GM12878 (cell line): ENCODE measurements at regions not wholly inside any gene's neighbourhood (a gene's known extent, or its start where the extent isn't known, plus 50 kb on each side); places are given as distances from the start of the nearest gene placed in this dataset.

Experiments used
- ATAC-seq: fragments of 200-7000 bp; cut with Tn5 transposase; 3 replicates; pipeline ENCODE4 v1.9.1; 2020; ENCODE audit warnings: mild to moderate bottlenecking, moderate library complexity
- BruUV-seq: library from RNA; stranded (reverse); fragments of 400-500 nt; replicated peaks from 2 replicates; lab custom pipeline; 2021; lab: Mats Ljungman, UMichigan
- CTCF ChIA-PET: fragments of 300-600 bp; sonication (Branson Sonifier 250); formaldehyde crosslinking; extraction: SDS; loops from one replicate; lab custom pipeline; 2021; ENCODE audit warnings: inconsistent platforms; lab: Yijun Ruan, JAX
- POLR2A ChIA-PET: fragments of 350-600 bp; formaldehyde crosslinking; extraction: SDS; loops from one replicate; lab custom pipeline; 2021; ENCODE audit warnings: inconsistent platforms; lab: Charles Lee
- RAD21 ChIA-PET: fragments of 300-600 bp; sonication (Branson Sonifier 250); formaldehyde crosslinking; loops from one replicate; lab custom pipeline; 2023; ENCODE audit warnings: antibody characterized with exemption; ENCODE audit not compliant: unreplicated experiment; lab: Charles Lee
- SMC1A ChIA-PET: fragments of 300-600 bp; sonication (Branson Sonifier 250); formaldehyde crosslinking; loops from one replicate; lab custom pipeline; 2023; ENCODE audit not compliant: unreplicated experiment, uncharacterized antibody; lab: Charles Lee
- DNase-seq: peaks from one replicate; pipeline ENCODE4 v3.0.0-alpha.2; 2011; ENCODE audit warnings: low read depth, low spot score
- FAIRE-seq: peaks from 3 replicates; lab custom pipeline; 2011; peaks lifted over from hg19 to GRCh38; lab: Jason Lieb, UNC
- H2AFZ ChIP-seq: 2 replicates; pipeline ENCODE4 v1.6.0; 2011; ENCODE audit warnings: low read depth, low read length, control low read depth; ENCODE audit not compliant: control insufficient read depth
- H3K27ac ChIP-seq: 2 replicates; pipeline ENCODE4 v1.5.1; 2011; ENCODE audit warnings: control low read depth; ENCODE audit not compliant: control insufficient read depth, insufficient read depth
- H3K27me3 ChIP-seq, 2 experiments: replicated peaks in 1 of 2; 2 replicates each; pipeline versions ENCODE4 v1.6.0 to v1.6.1; 2011; ENCODE audit warnings: low read length in 1 of 2; ENCODE audit not compliant: control insufficient read depth in 2 of 2, insufficient read depth in 2 of 2
- H3K36me3 ChIP-seq, 2 experiments: 2 replicates each; pipeline ENCODE4 v1.5.1; 2011; ENCODE audit warnings: low read length in 1 of 2; ENCODE audit not compliant: control insufficient read depth in 2 of 2, insufficient read depth in 2 of 2
- H3K4me1 ChIP-seq: 2 replicates; pipeline ENCODE4 v1.6.1; 2011; ENCODE audit warnings: mild to moderate bottlenecking, low read length, moderate library complexity, mixed read lengths; ENCODE audit not compliant: control insufficient read depth, insufficient read depth
- H3K4me2 ChIP-seq: 2 replicates; pipeline ENCODE4 v1.6.0; 2011; ENCODE audit warnings: control low read depth; ENCODE audit not compliant: control insufficient read depth, insufficient read depth
- H3K4me3 ChIP-seq: fragments of 200-600 bp; sonication (generic); 2 replicates; pipeline ENCODE4 v1.5.1; 2016
- H3K79me2 ChIP-seq: 2 replicates; pipeline ENCODE4 v1.6.0; 2011; ENCODE audit warnings: low read length; ENCODE audit not compliant: control insufficient read depth, insufficient read depth
- H3K9ac ChIP-seq: 2 replicates; pipeline ENCODE4 v1.8.0; 2011; ENCODE audit warnings: low read length, control low read depth, mixed read lengths; ENCODE audit not compliant: control insufficient read depth, insufficient read depth
- H3K9me3 ChIP-seq: replicated peaks from 3 replicates; pipeline ENCODE4 v1.5.1; 2011; ENCODE audit warnings: mild to moderate bottlenecking, low read length; ENCODE audit not compliant: control insufficient read depth, insufficient read depth
- H4K20me1 ChIP-seq: 2 replicates; pipeline ENCODE4 v1.6.0; 2011; ENCODE audit not compliant: control insufficient read depth, insufficient read depth
- BHLHE40 ChIP-seq, 2 experiments: fragments of 450-650 bp in 1 of 2; IDR thresholded peaks; 2 replicates each; pipeline ENCODE4 v1.6.1; 2011 to 2017; ENCODE audit warnings: low read depth in 2 of 2, borderline replicate concordance in 1 of 2, improper control_type of control experiment in 1 of 2, low read length in 1 of 2, mild to moderate bottlenecking in 1 of 2
- BRCA1 ChIP-seq: IDR thresholded peaks from 2 replicates; pipeline ENCODE4 v1.6.1; 2011; ENCODE audit warnings: low read depth, low read length, improper control_type of control experiment
- CHD4 ChIP-seq: fragments of 200-600 bp; sonication (generic); IDR thresholded peaks from 2 replicates; pipeline ENCODE4 v1.6.1; 2016; ENCODE audit warnings: mild to moderate bottlenecking
- HDGF ChIP-seq: fragments of 450-650 bp; IDR thresholded peaks from 2 replicates; pipeline ENCODE4 v1.6.1; 2016; ENCODE audit warnings: antibody characterized with exemption
- IKZF2 ChIP-seq, 2 experiments: fragments of 450-650 bp; IDR thresholded peaks; 2 replicates each; pipeline ENCODE4 v1.6.1; 2017; ENCODE audit warnings: mild to moderate bottlenecking in 2 of 2, moderate library complexity in 2 of 2
- KDM1A ChIP-seq: fragments of 200-600 bp; sonication (generic); IDR thresholded peaks from 2 replicates; pipeline ENCODE4 v1.6.1; 2016; ENCODE audit warnings: borderline replicate concordance
- MYB ChIP-seq: fragments of 150-350 bp; IDR thresholded peaks from 2 replicates; pipeline ENCODE4 v1.6.1; 2014; ENCODE audit warnings: mild to moderate bottlenecking, low read depth, low read length, borderline replicate concordance
- NFIC ChIP-seq: IDR thresholded peaks from 2 replicates; pipeline ENCODE4 v1.6.1; 2012; ENCODE audit warnings: low read depth, mild to moderate bottlenecking, inconsistent platforms, low read length, moderate library complexity
- PML ChIP-seq: IDR thresholded peaks from 2 replicates; pipeline ENCODE4 v1.6.1; 2012; ENCODE audit warnings: low read length, inconsistent platforms
- SPI1 ChIP-seq: IDR thresholded peaks from 2 replicates; pipeline ENCODE4 v1.6.1; 2011; ENCODE audit warnings: low read depth, mild to moderate bottlenecking, low read length, moderate library complexity, borderline replicate concordance; ENCODE audit not compliant: insufficient read depth
- SUPT20H ChIP-seq: IDR thresholded peaks from 2 replicates; pipeline ENCODE4 v1.6.1; 2011; ENCODE audit warnings: low read depth, mild to moderate bottlenecking, low read length, moderate library complexity, borderline replicate concordance; ENCODE audit not compliant: control insufficient read depth
- ZBED1 ChIP-seq: IDR thresholded peaks from 2 replicates; pipeline ENCODE4 v1.6.1; 2016; ENCODE audit warnings: borderline replicate concordance
- ZNF384 ChIP-seq: IDR thresholded peaks from 2 replicates; pipeline ENCODE4 v1.6.1; 2012; ENCODE audit warnings: low read depth, mild to moderate bottlenecking, low read length, improper control_type of control experiment, borderline replicate concordance
- WGBS: methylation state at CpG from one replicate; pipeline ENCODE4 v1.1.6; 2016; ENCODE audit warnings: low lambda C conversion rate; ENCODE audit not compliant: insufficient replicate concordance, insufficient coverage; ENCODE audit errors: missing lambda C conversion rate; 5-methylcytosine and 5-hydroxymethylcytosine counted together
- in situ Hi-C: fragments of 300-500 bp; cut with MboI; formaldehyde crosslinking; loops from 9 replicates; pipeline ENCODE4 v1.14.3; 2018; ENCODE audit warnings: mixed read lengths
- intact Hi-C: fragments of 100-400 bp; cut with micrococcal nuclease; formaldehyde crosslinking; loops from one replicate; pipeline ENCODE4 v1.14.2; 2022; ENCODE audit not compliant: unreplicated experiment
- TF ChIP-seq, protein P1 (sequence below): fragments of 450-650 bp; IDR thresholded peaks from 2 replicates; pipeline ENCODE4 v1.6.1; 2017; ENCODE audit warnings: borderline replicate concordance
- TF ChIP-seq, protein P2 (sequence below): IDR thresholded peaks from 2 replicates; pipeline ENCODE4 v1.6.1; 2011; ENCODE audit warnings: mild to moderate bottlenecking, low read depth, low read length, moderate library complexity; ENCODE audit not compliant: insufficient replicate concordance
- TF ChIP-seq, protein P3 (sequence below): IDR thresholded peaks from 2 replicates; pipeline ENCODE4 v1.6.1; 2012; ENCODE audit warnings: mild to moderate bottlenecking, low read depth, low read length
- TF ChIP-seq, protein P4 (sequence below): fragments of 450-650 bp; IDR thresholded peaks from 2 replicates; pipeline ENCODE4 v1.6.1; 2014; ENCODE audit warnings: mild to moderate bottlenecking

DNA sequence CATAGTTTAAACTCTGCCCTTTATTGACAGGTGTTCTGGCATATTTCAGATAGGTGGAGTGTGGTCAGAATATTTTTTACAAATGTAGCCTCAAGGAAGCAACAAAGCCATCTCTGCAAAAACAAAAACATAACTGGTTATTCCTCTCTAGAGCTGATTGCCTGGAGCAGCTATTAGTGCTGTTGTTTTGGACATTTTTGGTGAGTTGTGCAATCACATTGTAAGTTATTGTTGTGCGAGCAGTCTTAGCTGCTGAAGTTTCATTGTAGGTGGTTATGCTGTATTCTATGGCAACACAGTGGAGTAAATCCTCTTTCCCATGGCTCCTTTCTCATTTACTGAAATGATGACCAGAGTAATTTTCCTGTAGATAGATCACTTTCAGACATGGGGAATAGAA lies 1413.0 kb downstream of the PCDH7 start:
- CTCF ChIA-PET, result no interaction called here

More for the DNA sequence above, 1413.0 kb downstream of the PCDH7 start:
- H3K4me3 ChIP-seq, result no peak overlapping the region
- H3K9ac ChIP-seq, result no peak overlapping the region
- POLR2A ChIA-PET, result no interaction called here
- 87% methylated on average over 1 of the region's 1 CpG for WGBS
- FAIRE-seq, result no peak
- TF ChIP-seq ZNF384 (no peak), HDGF (no peak), BRCA1 (no peak), NFIC (no peak), SPI1 (no peak), IKZF2 (IDR thresholded peaks at IDR 0.05) (no peak), CHD4 (no peak), SUPT20H (no peak), PML (no peak), ZBED1 (no peak), BHLHE40 (IDR thresholded peaks at IDR 0.05; ENCODE audit: borderline replicate concordance in 1 of 2, low read depth in 2 of 2, low read length in 1 of 2) (no peak), MYB (no peak), KDM1A (no peak)
- TF ChIP-seq, protein P1, sequence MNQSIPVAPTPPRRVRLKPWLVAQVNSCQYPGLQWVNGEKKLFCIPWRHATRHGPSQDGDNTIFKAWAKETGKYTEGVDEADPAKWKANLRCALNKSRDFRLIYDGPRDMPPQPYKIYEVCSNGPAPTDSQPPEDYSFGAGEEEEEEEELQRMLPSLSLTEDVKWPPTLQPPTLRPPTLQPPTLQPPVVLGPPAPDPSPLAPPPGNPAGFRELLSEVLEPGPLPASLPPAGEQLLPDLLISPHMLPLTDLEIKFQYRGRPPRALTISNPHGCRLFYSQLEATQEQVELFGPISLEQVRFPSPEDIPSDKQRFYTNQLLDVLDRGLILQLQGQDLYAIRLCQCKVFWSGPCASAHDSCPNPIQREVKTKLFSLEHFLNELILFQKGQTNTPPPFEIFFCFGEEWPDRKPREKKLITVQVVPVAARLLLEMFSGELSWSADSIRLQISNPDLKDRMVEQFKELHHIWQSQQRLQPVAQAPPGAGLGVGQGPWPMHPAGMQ, result no peak
- TF ChIP-seq, protein P2, sequence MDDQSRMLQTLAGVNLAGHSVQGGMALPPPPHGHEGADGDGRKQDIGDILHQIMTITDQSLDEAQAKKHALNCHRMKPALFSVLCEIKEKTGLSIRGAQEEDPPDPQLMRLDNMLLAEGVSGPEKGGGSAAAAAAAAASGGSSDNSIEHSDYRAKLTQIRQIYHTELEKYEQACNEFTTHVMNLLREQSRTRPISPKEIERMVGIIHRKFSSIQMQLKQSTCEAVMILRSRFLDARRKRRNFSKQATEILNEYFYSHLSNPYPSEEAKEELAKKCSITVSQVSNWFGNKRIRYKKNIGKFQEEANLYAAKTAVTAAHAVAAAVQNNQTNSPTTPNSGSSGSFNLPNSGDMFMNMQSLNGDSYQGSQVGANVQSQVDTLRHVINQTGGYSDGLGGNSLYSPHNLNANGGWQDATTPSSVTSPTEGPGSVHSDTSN, result no peak
- TF ChIP-seq, protein P3, sequence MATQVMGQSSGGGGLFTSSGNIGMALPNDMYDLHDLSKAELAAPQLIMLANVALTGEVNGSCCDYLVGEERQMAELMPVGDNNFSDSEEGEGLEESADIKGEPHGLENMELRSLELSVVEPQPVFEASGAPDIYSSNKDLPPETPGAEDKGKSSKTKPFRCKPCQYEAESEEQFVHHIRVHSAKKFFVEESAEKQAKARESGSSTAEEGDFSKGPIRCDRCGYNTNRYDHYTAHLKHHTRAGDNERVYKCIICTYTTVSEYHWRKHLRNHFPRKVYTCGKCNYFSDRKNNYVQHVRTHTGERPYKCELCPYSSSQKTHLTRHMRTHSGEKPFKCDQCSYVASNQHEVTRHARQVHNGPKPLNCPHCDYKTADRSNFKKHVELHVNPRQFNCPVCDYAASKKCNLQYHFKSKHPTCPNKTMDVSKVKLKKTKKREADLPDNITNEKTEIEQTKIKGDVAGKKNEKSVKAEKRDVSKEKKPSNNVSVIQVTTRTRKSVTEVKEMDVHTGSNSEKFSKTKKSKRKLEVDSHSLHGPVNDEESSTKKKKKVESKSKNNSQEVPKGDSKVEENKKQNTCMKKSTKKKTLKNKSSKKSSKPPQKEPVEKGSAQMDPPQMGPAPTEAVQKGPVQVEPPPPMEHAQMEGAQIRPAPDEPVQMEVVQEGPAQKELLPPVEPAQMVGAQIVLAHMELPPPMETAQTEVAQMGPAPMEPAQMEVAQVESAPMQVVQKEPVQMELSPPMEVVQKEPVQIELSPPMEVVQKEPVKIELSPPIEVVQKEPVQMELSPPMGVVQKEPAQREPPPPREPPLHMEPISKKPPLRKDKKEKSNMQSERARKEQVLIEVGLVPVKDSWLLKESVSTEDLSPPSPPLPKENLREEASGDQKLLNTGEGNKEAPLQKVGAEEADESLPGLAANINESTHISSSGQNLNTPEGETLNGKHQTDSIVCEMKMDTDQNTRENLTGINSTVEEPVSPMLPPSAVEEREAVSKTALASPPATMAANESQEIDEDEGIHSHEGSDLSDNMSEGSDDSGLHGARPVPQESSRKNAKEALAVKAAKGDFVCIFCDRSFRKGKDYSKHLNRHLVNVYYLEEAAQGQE, result no peak
- TF ChIP-seq, protein P4, sequence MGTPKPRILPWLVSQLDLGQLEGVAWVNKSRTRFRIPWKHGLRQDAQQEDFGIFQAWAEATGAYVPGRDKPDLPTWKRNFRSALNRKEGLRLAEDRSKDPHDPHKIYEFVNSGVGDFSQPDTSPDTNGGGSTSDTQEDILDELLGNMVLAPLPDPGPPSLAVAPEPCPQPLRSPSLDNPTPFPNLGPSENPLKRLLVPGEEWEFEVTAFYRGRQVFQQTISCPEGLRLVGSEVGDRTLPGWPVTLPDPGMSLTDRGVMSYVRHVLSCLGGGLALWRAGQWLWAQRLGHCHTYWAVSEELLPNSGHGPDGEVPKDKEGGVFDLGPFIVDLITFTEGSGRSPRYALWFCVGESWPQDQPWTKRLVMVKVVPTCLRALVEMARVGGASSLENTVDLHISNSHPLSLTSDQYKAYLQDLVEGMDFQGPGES, result no peak
- TF ChIP-seq, all 136 proteins: peak for 0
- ChIA-PET SMC1A (interaction anchor here (1.2 kb wide), 1 partner anchor 14 kb away, joined by 4 read pairs; no protein-coding TSS in a partner anchor), RAD21 (no interaction called here)
- no peak overlapping the region for H3K27ac ChIP-seq
- no peaks in the 10 kb centered on the region for H3K36me3 ChIP-seq
- no peak overlapping the region for H3K4me2 ChIP-seq
- intact Hi-C loops, result no loop called here
- H4K20me1 ChIP-seq, result no peaks in the 10 kb centered on the region
- H2AFZ ChIP-seq, result no peak overlapping the region
- no TSS peak for BruUV-seq
- ATAC-seq, result no peak
- H3K27me3 ChIP-seq, result no peaks in the 10 kb centered on the region
- no peaks in the 10 kb centered on the region for H3K9me3 ChIP-seq
- in situ Hi-C loops, result no loop called here
- H3K79me2 ChIP-seq, result no peaks in the 10 kb centered on the region
- no peaks in the 10 kb centered on the region for H3K4me1 ChIP-seq
- no peak for DNase-seq
